Fibroblast of lung (primary cell): ENCODE measurements at regions not wholly inside any gene's neighbourhood (a gene's known extent, or its start where the extent isn't known, plus 50 kb on each side); places are given as distances from the start of the nearest gene placed in this dataset.

Experiments
- EZH2 ChIP-seq: IDR thresholded peaks from 2 replicates; pipeline ENCODE4 v1.5.1; 2012; ENCODE audit warnings: low read length, control low read depth, mild to moderate bottlenecking; ENCODE audit errors: missing control alignments
- TF ChIP-seq, protein P1 (sequence below), 2 donors: IDR thresholded peaks in 1 of 2; conservative IDR thresholded peaks in 1 of 2; 1 replicate in 1 of 2; 2 replicates in 1 of 2; pipeline ENCODE4 v1.5.1; 2011 to 2012; ENCODE audit warnings: low read length in 2 of 2, control low read depth in 1 of 2, inconsistent platforms in 1 of 2, low read depth in 1 of 2, mild to moderate bottlenecking in 1 of 2

DNA sequence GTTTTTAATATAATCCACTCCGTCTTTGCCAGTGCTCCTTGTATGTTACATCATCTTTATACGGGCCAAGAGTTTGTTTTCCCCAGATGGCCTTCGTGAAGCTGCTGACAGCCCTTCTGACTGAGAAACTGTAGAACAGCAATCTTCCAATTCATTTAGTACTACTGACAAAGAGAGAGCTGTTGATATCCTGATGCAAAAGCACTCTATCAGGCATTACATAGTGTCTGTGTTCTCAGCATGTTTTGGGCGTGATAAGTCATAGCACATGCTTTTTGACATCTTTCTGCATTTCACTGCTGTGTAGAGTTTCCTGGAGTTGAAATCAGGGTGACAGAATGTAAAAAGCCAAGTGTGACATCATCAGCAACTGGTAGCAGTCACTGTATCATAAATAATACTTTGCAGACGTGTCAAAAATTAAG is 746.3 kb upstream of the FAM241A start:
- TF ChIP-seq EZH2: no peak
- TF ChIP-seq, protein P1, sequence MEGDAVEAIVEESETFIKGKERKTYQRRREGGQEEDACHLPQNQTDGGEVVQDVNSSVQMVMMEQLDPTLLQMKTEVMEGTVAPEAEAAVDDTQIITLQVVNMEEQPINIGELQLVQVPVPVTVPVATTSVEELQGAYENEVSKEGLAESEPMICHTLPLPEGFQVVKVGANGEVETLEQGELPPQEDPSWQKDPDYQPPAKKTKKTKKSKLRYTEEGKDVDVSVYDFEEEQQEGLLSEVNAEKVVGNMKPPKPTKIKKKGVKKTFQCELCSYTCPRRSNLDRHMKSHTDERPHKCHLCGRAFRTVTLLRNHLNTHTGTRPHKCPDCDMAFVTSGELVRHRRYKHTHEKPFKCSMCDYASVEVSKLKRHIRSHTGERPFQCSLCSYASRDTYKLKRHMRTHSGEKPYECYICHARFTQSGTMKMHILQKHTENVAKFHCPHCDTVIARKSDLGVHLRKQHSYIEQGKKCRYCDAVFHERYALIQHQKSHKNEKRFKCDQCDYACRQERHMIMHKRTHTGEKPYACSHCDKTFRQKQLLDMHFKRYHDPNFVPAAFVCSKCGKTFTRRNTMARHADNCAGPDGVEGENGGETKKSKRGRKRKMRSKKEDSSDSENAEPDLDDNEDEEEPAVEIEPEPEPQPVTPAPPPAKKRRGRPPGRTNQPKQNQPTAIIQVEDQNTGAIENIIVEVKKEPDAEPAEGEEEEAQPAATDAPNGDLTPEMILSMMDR (conservative IDR thresholded peaks at IDR 0.05 in 1 of 2, IDR thresholded peaks at IDR 0.05 in 1 of 2; ENCODE audit: low read depth in 1 of 2, low read length in 2 of 2): no peak
